GM18861 (cell line): ENCODE measurements at regions not wholly inside any gene's neighbourhood (a gene's known extent, or its start where the extent isn't known, plus 50 kb on each side); places are given as distances from the start of the nearest gene placed in this dataset.

Experiments
- ATAC-seq: cut with Tn5 transposase; IDR thresholded peaks from one replicate; pipeline ENCODE4 v1.9.1; 2021; ENCODE audit not compliant: unreplicated experiment

GRCh38 chr3:34225821-34226366 lies 427.5 kb downstream of the PDCD6IP start:
- ATAC-seq: no peak

GRCh38 chr3:34229876-34230275 lies 431.4 kb downstream of the PDCD6IP start:
- no peak for ATAC-seq

- ATAC-seq: no peak
These were observed 436.7 kb downstream of the PDCD6IP start for GRCh38 chr3:34235096-34235495.

GRCh38 chr3:34237946-34238345 lies 439.5 kb downstream of the PDCD6IP start:
- ATAC-seq: no peak

DNA sequence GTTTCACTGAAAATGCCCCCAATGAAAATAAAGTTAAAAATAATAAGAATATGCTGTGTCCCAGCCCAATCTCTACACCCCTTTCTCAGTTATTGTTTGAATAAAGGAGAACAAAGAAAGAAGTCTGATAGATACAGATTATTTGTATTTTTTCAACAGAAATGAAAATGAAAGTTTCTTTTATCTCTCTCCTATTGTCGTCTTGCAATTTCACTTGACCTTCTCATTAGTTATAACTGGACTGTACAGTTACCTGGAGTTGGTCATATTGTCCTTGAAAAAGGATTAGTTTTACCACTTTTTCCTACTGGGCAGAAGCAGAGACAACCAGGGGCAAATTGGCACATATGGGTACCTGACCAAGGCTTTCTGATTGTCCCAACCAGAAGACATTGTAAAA lies 440.0 kb downstream of the PDCD6IP start:
- ATAC-seq: no peak

GRCh38 chr3:34239287-34239686 lies 440.9 kb downstream of the PDCD6IP start:
- ATAC-seq: no peak

- no peak for ATAC-seq
These were observed 441.4 kb downstream of the PDCD6IP start for GRCh38 chr3:34239875-34240274.

GRCh38 chr3:34247401-34247800 lies 449.0 kb downstream of the PDCD6IP start:
- no peak for ATAC-seq

DNA sequence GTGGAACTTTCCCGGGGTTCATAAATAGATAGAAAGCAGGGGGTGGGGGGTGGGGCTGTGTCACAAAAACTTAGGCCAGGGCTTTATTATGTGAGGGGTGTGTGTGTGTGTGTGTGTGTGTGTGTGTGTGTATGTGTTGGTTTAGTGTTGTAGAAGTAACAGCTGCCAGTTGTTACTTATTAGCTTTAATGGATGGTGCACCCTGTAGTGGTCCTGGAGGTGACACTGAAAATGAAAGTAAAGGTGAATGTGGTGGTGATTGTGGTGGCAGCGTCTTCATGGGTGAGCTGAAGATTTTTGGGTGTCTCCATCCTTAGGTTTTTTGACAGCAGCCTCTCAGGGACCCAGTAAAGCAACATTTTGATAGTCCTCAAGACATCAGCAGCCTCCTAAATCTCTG lies 449.9 kb downstream of the PDCD6IP start:
- peak; percentile 99 for ATAC-seq

DNA sequence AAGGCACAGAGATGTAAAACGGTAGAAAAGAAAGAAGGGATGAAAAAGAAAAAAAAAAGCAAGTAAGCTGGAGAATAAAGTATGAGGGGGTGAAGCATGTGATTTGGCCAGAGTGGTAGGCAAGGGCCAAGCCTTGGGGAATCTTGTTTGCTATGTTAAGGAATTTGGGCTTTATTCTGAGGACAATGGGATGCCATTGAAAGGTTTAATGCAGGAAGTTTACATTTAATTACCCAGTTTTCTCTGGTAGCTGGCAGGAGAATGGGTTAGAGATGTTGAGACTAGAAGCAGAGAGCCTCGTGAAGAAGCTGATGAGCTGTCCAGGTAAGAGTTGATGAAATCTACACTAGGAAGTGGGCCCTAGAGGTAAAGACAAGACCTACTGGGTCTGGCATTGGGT lies 455.9 kb downstream of the PDCD6IP start:
- no peak for ATAC-seq

GRCh38 chr3:34256021-34256420 lies 457.6 kb downstream of the PDCD6IP start:
- ATAC-seq: no peak

DNA sequence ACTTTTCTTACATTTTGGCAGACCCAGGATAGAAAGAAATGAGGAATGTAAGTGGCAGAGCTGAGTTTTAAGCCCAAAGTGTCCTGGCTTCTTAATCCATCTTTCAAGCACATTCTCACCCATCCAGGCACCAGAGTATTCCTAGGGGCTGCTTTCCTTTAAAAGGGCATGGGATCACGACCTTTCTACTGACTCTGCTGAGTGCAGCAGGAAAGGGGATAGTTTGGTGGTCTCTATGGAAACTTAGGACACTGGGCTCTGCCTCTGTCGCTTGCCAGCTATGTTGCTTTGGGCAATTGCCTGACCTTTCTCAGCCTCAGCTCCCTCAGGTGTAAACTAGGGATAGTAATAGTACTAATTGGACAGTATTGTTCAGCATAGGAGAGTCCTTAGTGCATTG lies 458.4 kb downstream of the PDCD6IP start:
- ATAC-seq: no peak

GRCh38 chr3:34258271-34258998 lies 460.0 kb downstream of the PDCD6IP start:
- no peak for ATAC-seq

- peak; percentile 37 for ATAC-seq
These were observed 462.0 kb downstream of the PDCD6IP start for GRCh38 chr3:34260271-34261000.

DNA sequence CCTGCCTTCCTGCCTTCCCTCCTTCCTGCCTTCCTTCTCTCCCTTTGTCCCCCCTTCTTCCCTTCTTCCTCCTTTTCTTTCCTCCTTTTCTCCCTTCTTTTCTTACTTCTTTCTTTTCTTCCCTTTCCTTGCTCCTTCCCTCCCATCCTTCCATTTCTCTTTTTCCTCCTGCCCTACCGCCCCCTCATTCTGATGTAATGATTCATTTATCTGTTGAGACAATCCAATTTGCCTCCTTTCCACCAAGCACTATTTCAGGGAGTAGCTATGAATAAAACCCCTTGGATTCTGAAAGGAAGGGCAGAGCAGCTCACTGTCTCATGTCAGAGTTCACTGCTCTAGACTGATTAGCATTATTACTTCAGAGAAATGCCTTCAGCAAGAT lies 462.6 kb downstream of the PDCD6IP start:
- no peak for ATAC-seq

DNA sequence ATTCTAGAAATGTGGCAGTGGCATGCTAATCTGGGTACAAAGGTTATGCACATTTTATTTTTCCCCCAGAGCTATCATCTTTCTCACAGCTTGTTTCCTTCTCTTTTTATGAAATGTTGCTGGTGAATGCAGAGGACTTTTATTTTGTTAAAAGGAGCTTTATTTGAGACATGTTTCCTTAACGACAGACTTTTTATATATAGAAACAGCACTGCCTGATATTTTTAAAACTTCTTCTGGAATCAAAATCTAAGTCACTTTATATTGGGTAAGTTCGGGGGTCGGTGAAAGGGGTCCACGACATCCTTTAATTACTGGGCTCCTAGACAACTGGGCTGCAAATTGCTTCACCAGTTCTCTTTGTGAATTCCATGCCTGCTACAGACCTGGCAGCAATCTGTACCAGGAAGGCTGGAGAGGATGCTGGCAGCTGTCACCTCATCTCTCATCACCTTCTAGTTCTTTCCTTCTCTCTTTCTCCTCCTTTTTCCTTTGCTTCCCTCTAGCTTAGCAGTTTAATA lies 464.7 kb downstream of the PDCD6IP start:
- no peak for ATAC-seq

GRCh38 chr3:34264337-34265041 lies 466.1 kb downstream of the PDCD6IP start:
- no peak for ATAC-seq

GRCh38 chr3:34267088-34267487 lies 468.7 kb downstream of the PDCD6IP start:
- ATAC-seq: no peak

DNA sequence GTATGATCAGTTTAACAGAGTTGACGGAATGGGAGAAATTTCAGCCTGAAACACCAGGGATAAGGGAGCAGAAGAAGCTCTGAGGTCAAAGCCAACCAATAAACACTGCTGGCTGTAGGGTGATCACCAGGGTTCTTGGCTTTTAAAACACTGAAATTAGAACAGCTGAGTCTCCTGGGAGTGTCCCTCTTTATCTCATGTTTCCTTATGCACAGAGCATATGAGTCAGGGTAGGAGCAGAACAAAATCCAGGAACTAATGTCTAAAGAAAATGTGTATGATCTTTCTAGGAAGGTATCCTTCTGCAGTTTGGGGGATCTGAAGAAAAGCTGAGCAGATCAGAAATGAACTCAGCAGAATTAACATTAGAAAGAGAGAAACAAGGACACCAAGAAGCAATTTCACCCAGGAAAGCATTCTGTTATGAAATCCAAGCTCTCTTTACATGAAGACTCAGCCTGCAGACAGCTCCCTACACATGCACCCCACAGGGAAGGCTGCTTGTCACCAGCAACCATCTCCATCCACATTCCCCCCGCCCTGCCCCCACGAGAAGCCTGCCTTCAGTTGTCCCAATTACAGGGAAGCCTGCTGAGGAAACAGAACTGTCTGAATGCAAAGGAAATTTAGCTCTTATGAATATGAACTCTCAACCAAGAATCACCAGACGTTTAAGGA lies 469.7 kb downstream of the PDCD6IP start:
- ATAC-seq: no peak

DNA sequence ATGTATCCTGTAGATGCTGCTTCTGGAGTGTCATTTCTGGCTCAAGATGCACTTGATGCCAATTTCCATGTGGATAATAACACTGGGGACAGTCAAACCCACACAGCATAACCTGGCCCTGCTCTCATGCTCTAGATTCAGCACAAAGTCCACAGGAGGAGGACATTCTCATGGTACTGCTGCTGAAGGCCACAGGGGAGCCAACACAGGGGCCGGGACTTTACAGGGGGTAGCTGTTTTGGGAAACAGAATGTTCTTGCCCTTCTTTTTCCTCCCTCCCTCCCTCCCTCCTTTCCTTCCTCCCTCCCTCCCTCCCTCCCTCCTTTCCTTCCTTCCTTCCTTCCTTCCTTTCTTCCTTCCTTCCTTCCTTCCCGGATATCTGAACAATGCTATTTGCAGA lies 477.4 kb downstream of the PDCD6IP start:
- ATAC-seq: no peak

- ATAC-seq: no peak
These were observed 477.9 kb downstream of the PDCD6IP start for GRCh38 chr3:34276342-34276741.
